Left ventricle myocardium inferior (tissue), 1 donor: ENCODE measurements at regions not wholly inside any gene's neighbourhood (a gene's known extent, or its start where the extent isn't known, plus 50 kb on each side); places are given as distances from the start of the nearest gene placed in this dataset.

Source experiments
- DNase-seq: peaks from one replicate; pipeline ENCODE4 v3.0.0-alpha.2; 2020
- H3K27ac ChIP-seq: fragments of 200-600 bp; replicated peaks from 2 replicates; pipeline ENCODE4 v1.8.0; 2021
- H3K27me3 ChIP-seq: fragments of 200-600 bp; 2 replicates; pipeline ENCODE4 v1.8.0; 2021; ENCODE audit warnings: low read depth
- H3K36me3 ChIP-seq: fragments of 200-600 bp; 2 replicates; pipeline ENCODE4 v1.8.0; 2021
- H3K4me1 ChIP-seq: fragments of 200-600 bp; 2 replicates; pipeline ENCODE4 v1.8.0; 2021
- H3K4me3 ChIP-seq: fragments of 200-600 bp; 2 replicates; pipeline ENCODE4 v1.8.0; 2021; ENCODE audit warnings: mild to moderate bottlenecking, moderate library complexity
- H3K9me3 ChIP-seq: fragments of 200-600 bp; replicated peaks from 2 replicates; pipeline ENCODE4 v1.8.0; 2021
- CTCF ChIP-seq: fragments of 200-600 bp; IDR thresholded peaks from 2 replicates; pipeline ENCODE4 v1.8.0; 2021; ENCODE audit warnings: antibody characterized with exemption, mild to moderate bottlenecking, borderline replicate concordance
- intact Hi-C: fragments of 100-400 bp; cut with micrococcal nuclease; formaldehyde crosslinking; loops from one replicate; pipeline ENCODE4 v1.11.0; 2022
- donor health status: DM: no; HTN: yes; CAD: no; lungs with severe emphysema.

GRCh38 chr11:30106222-30107181 is 89.7 kb upstream of the KCNA4 start:
- intact Hi-C loops = no loop called here
- TF ChIP-seq CTCF = no peak

GRCh38 chr11:30107899-30108298 is 91.1 kb upstream of the KCNA4 start:
- no peaks in the 10 kb centered on the region for H3K36me3 ChIP-seq
- intact Hi-C loops = no loop called here
- no peak for DNase-seq
- peaks cover 7% of the 10 kb centered on the region for H3K9me3 ChIP-seq
- H3K4me3 ChIP-seq = no peak overlapping the region
- TF ChIP-seq CTCF = no peak
- no peaks in the 10 kb centered on the region for H3K27me3 ChIP-seq
- H3K27ac ChIP-seq = no peak overlapping the region
- no peaks in the 10 kb centered on the region for H3K4me1 ChIP-seq

More at GRCh38 chr11:30106222-30107181, 89.7 kb upstream of the KCNA4 start:
- no peak overlapping the region for H3K4me3 ChIP-seq
- no peak for DNase-seq
- no peaks in the 10 kb centered on the region for H3K36me3 ChIP-seq
- H3K27ac ChIP-seq = no peak overlapping the region
- H3K27me3 ChIP-seq = no peaks in the 10 kb centered on the region
- peaks cover 15% of the 10 kb centered on the region for H3K9me3 ChIP-seq
- H3K4me1 ChIP-seq = no peaks in the 10 kb centered on the region

- no peak overlapping the region for H3K4me3 ChIP-seq
- no peak for TF ChIP-seq CTCF
- DNase-seq = no peak
- H3K27me3 ChIP-seq = no peaks in the 10 kb centered on the region
- intact Hi-C loops = no loop called here
- H3K4me1 ChIP-seq = no peaks in the 10 kb centered on the region
- no peaks in the 10 kb centered on the region for H3K36me3 ChIP-seq
- no peak overlapping the region for H3K27ac ChIP-seq
- H3K9me3 ChIP-seq = no peaks in the 10 kb centered on the region
These were observed 92.9 kb upstream of the KCNA4 start for GRCh38 chr11:30109774-30110173.

- TF ChIP-seq CTCF = no peak
- intact Hi-C loops = no loop called here
- no peaks in the 10 kb centered on the region for H3K4me1 ChIP-seq
These were observed 93.9 kb upstream of the KCNA4 start for GRCh38 chr11:30110691-30111090.

GRCh38 chr11:30111786-30112185 is 95.0 kb upstream of the KCNA4 start:
- DNase-seq = no peak
- Histone ChIP-seq H3K9me3 (no peaks in the 10 kb centered on the region), H3K27ac (no peak overlapping the region), H3K4me1 (no peaks in the 10 kb centered on the region), H3K27me3 (no peaks in the 10 kb centered on the region), H3K4me3 (no peak overlapping the region), H3K36me3 (no peaks in the 10 kb centered on the region)
- intact Hi-C loops = no loop called here
- no peak for TF ChIP-seq CTCF

More at GRCh38 chr11:30110691-30111090, 93.9 kb upstream of the KCNA4 start:
- Histone ChIP-seq H3K9me3 (no peaks in the 10 kb centered on the region), H3K36me3 (no peaks in the 10 kb centered on the region), H3K27ac (no peak overlapping the region), H3K27me3 (no peaks in the 10 kb centered on the region), H3K4me3 (no peak overlapping the region)
- DNase-seq = no peak
